Thyroid gland (tissue), 4 donors: ENCODE measurements at regions not wholly inside any gene's neighbourhood (a gene's known extent, or its start where the extent isn't known, plus 50 kb on each side); places are given as distances from the start of the nearest gene placed in this dataset.

Experiments used
- CTCF ChIP-seq, 6 experiments: fragments of 200-600 bp in 3 of 6; fragments of 450-650 bp in 3 of 6; sonication (generic) in 3 of 6; IDR thresholded peaks; one replicate each; pipeline ENCODE4 v1.5.1; 2016 to 2019; ENCODE audit warnings: antibody characterized with exemption in 6 of 6, mild to moderate bottlenecking in 2 of 6, inconsistent platforms in 1 of 6, moderate library complexity in 1 of 6
- POLR2A ChIP-seq, 2 donors: fragments of 450-650 bp; IDR thresholded peaks; one replicate each; pipeline ENCODE4 v1.6.1; 2017; ENCODE audit warnings: antibody characterized with exemption in 2 of 2, mild to moderate bottlenecking in 2 of 2, moderate library complexity in 1 of 2

- TF ChIP-seq CTCF (IDR thresholded peaks at IDR 0.05) (no peak), POLR2A (IDR thresholded peaks at IDR 0.05) (no peak)
Measured at GRCh38 chr1:98298319-98298718, 363.2 kb upstream of the SNX7 start.
